Uterus (tissue), 3 donors: ENCODE measurements at regions not wholly inside any gene's neighbourhood (a gene's known extent, or its start where the extent isn't known, plus 50 kb on each side); places are given as distances from the start of the nearest gene placed in this dataset.

Experiments used
- DNase-seq, 2 donors: peaks; one replicate each; pipeline ENCODE4 v3.0.0-alpha.2; 2019 to 2020
- H3K27ac ChIP-seq, 2 donors: fragments of 200-600 bp; sonication (generic); 1 replicate in 1 of 2; 2 replicates in 1 of 2; pipeline ENCODE4 v1.5.1; 2016 to 2018
- H3K27me3 ChIP-seq, 2 donors: fragments of 200-600 bp; sonication (generic); one replicate each; pipeline ENCODE4 v1.5.1; 2018 to 2019; ENCODE audit warnings: control low read depth in 1 of 2
- H3K36me3 ChIP-seq, 2 donors: fragments of 200-600 bp; sonication (generic); one replicate each; pipeline ENCODE4 v1.5.1; 2019; ENCODE audit warnings: control low read depth in 1 of 2
- H3K4me1 ChIP-seq, 2 donors: fragments of 200-600 bp; sonication (generic); one replicate each; pipeline ENCODE4 v1.5.1; 2018 to 2019; ENCODE audit warnings: control low read depth in 1 of 2
- H3K4me3 ChIP-seq, 2 donors: fragments of 200-600 bp; sonication (generic); 1 replicate in 1 of 2; 2 replicates in 1 of 2; pipeline ENCODE4 v1.5.1; 2018 to 2019; ENCODE audit warnings: mild to moderate bottlenecking in 1 of 2
- H3K9me3 ChIP-seq, 2 donors: fragments of 200-600 bp; sonication (generic); one replicate each; pipeline ENCODE4 v1.5.1; 2019; ENCODE audit warnings: control low read depth in 1 of 2
- CTCF ChIP-seq, 4 experiments: fragments of 200-600 bp in 2 of 4; fragments of 450-650 bp in 2 of 4; sonication (generic) in 2 of 4; IDR thresholded peaks; one replicate each; pipeline ENCODE4 v1.5.1; 2016 to 2019; ENCODE audit warnings: antibody characterized with exemption in 4 of 4, mild to moderate bottlenecking in 2 of 4, moderate library complexity in 1 of 4
- POLR2A ChIP-seq, 2 donors: fragments of 450-650 bp; IDR thresholded peaks; one replicate each; pipeline ENCODE4 v1.6.1; 2016; ENCODE audit warnings: antibody characterized with exemption in 2 of 2, mild to moderate bottlenecking in 1 of 2, moderate library complexity in 1 of 2
- intact Hi-C: fragments of 100-400 bp; cut with DNase I; formaldehyde crosslinking; loops from one replicate; pipeline ENCODE4 v1.15.1; 2023; ENCODE audit warnings: low total_unique reads
- donor health status: DM: yes; HTN: yes; CAD: no.

- TF ChIP-seq POLR2A (IDR thresholded peaks at IDR 0.05) (no peak), CTCF (IDR thresholded peaks at IDR 0.05) (peak in 3 of 4 experiments; percentile 29 to 38 (median 37))
- Histone ChIP-seq H3K27ac (no peak overlapping the region), H3K27me3 (no peaks in the 10 kb centered on the region), H3K4me3 (no peak overlapping the region), H3K4me1 (peaks cover 0 to 4% of the 10 kb centered on the region in 2 donors), H3K36me3 (no peaks in the 10 kb centered on the region), H3K9me3 (no peaks in the 10 kb centered on the region)
- DNase-seq: no peak
- intact Hi-C loops: no loop called here
These were observed 401.4 kb downstream of the RPL10L start for GRCh38 chr14:46250113-46250703.

DNA sequence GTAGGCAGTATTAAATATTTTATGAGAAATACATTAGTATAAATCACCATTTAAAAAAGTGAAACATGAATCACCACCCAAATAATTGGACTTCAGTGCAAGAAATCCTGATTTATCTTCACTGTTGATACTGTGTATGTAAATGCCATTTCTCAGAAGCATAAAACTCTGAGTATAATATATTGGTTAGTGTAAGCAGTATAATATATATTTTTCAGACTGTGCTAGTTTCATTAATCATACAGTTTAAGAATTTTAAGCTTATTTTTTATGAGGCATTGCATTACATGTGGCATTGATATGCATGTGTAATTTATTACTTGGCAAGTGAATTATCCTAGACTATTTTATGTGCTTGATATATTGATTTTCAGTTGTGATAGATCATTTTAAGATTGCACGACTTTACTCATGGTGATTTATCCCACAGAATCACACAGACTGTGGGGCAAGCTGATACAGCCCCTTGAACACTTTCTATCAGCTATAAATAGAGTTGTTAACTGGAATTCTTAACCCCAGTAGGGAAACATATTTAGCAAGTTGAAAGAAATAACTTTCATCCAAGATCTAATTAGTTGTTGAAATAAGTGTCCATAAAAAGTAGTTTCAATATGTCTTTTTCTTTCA is 403.5 kb downstream of the RPL10L start:
- TF ChIP-seq POLR2A (IDR thresholded peaks at IDR 0.05) (no peak), CTCF (IDR thresholded peaks at IDR 0.05) (no peak)
- Histone ChIP-seq H3K4me1 (peaks cover 0 to 4% of the 10 kb centered on the region in 2 donors), H3K4me3 (no peak overlapping the region), H3K27ac (no peak overlapping the region), H3K9me3 (no peaks in the 10 kb centered on the region), H3K36me3 (no peaks in the 10 kb centered on the region), H3K27me3 (no peaks in the 10 kb centered on the region)
- intact Hi-C loops: no loop called here
- no peak for DNase-seq

DNA sequence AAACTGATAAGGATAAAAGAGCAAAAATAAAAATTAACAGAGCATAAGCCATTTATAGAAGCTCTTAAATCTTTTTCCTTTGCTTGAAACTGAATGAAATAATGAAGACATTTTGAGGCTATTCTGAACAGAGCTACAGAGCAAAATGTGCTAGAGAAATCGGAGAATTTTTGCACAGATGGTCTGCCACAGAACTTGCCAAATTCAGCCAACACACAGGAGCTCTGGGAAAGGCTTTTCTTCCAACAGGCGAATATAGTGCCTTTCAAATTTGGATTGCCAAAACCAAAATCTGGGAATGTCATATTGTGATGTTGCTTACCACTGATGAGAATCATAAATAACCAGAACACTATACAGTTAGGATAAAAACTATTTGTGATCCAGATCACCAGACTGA is 406.3 kb downstream of the RPL10L start:
- no peaks in the 10 kb centered on the region for H3K9me3 ChIP-seq
- no peak for DNase-seq
- no peak for TF ChIP-seq POLR2A (IDR thresholded peaks at IDR 0.05)
- TF ChIP-seq CTCF (IDR thresholded peaks at IDR 0.05): no peak
- H3K4me3 ChIP-seq: no peak overlapping the region
- H3K4me1 ChIP-seq: peaks cover 0 to 4% of the 10 kb centered on the region in 2 donors
- intact Hi-C loops: no loop called here
- H3K27ac ChIP-seq: no peak overlapping the region
- no peaks in the 10 kb centered on the region for H3K36me3 ChIP-seq
- H3K27me3 ChIP-seq: no peaks in the 10 kb centered on the region

GRCh38 chr14:46233786-46234185 is 417.8 kb downstream of the RPL10L start:
- no peaks in the 10 kb centered on the region for H3K9me3 ChIP-seq
- TF ChIP-seq POLR2A (IDR thresholded peaks at IDR 0.05) (no peak), CTCF (IDR thresholded peaks at IDR 0.05) (no peak)
- H3K4me1 ChIP-seq: no peaks in the 10 kb centered on the region
- no peaks in the 10 kb centered on the region for H3K27me3 ChIP-seq
- no peaks in the 10 kb centered on the region for H3K36me3 ChIP-seq
- DNase-seq: no peak
- intact Hi-C loops: no loop called here
- no peak overlapping the region for H3K4me3 ChIP-seq
- no peak overlapping the region for H3K27ac ChIP-seq

- intact Hi-C loops: no loop called here
- no peaks in the 10 kb centered on the region for H3K4me1 ChIP-seq
- no peak overlapping the region for H3K27ac ChIP-seq
- H3K27me3 ChIP-seq: no peaks in the 10 kb centered on the region
- TF ChIP-seq POLR2A (IDR thresholded peaks at IDR 0.05): no peak
- TF ChIP-seq CTCF (IDR thresholded peaks at IDR 0.05): no peak
- H3K4me3 ChIP-seq: no peak overlapping the region
- H3K36me3 ChIP-seq: no peaks in the 10 kb centered on the region
- no peaks in the 10 kb centered on the region for H3K9me3 ChIP-seq
- no peak for DNase-seq
These were observed 421.0 kb downstream of the RPL10L start for GRCh38 chr14:46230540-46230939.
